ENCODE measurements at regions not wholly inside any gene's neighbourhood (a gene's known extent, or its start where the extent isn't known, plus 50 kb on each side); places are given as distances from the start of the nearest gene placed in this dataset.

DNA sequence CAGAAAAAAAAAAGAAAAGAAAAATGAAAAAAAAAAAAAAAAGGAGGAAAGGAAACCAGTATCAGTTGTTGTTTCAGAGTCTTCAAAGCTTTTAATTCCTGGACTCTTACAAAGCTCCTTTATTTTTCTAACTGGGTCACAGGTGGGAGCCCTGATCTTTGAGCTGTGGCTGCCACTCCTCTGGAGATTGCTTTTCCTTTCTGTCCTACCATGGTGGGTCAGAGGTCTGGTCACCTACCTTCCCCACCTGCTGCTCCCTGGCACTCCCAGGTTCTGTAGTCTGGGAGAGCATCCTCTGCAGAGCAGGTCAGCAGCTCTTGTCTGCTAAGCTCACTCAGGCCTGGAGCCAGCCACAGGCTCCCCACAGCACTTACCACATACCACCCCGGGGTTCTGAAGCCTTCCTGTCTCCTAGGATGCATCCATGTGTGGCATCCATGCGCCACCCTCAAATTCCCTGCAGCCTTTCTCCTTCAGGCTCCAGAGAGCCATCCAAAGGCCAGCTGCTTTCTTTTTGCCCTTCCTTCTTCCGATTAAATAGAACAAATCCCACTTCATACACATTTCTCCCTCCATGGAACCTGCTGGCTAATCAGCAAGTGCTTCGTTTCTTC is 73.2 kb upstream of the TPK1 start:
- in situ Hi-C loops (cut with HindIII; ENCODE audit: low sequenced_read_pairs): no loop called here
- no peak for DNase-seq (ENCODE audit: low read depth, low spot score)
- TF ChIP-seq, protein P1, sequence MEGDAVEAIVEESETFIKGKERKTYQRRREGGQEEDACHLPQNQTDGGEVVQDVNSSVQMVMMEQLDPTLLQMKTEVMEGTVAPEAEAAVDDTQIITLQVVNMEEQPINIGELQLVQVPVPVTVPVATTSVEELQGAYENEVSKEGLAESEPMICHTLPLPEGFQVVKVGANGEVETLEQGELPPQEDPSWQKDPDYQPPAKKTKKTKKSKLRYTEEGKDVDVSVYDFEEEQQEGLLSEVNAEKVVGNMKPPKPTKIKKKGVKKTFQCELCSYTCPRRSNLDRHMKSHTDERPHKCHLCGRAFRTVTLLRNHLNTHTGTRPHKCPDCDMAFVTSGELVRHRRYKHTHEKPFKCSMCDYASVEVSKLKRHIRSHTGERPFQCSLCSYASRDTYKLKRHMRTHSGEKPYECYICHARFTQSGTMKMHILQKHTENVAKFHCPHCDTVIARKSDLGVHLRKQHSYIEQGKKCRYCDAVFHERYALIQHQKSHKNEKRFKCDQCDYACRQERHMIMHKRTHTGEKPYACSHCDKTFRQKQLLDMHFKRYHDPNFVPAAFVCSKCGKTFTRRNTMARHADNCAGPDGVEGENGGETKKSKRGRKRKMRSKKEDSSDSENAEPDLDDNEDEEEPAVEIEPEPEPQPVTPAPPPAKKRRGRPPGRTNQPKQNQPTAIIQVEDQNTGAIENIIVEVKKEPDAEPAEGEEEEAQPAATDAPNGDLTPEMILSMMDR (IDR thresholded peaks at IDR 0.05; ENCODE audit: low read depth, low read length): no peak
- no peak overlapping the region for H3K4me3 ChIP-seq (ENCODE audit: low read depth, low read length)

DNA sequence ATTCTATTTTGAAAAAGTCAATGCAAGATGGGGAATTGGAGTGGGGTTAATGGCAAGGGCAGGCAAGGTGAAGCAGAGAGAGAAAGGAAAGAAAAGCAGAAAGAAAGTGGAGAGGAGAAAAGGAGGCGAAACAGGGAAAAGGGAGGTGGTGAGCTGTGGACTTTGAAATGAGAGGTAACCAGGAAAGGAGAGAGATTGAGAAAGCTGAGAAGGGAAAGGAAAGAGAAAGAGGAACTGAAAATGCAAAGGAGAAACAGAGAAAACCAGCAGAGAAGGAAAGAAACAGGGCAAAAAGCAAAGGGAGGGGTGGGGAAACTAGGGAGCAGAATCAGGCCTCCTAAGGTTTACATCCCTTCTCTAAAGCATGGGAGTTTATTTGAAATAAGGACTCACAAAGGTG is 72.5 kb upstream of the TPK1 start:
- H3K4me3 ChIP-seq (ENCODE audit: low read depth, low read length): no peak overlapping the region
- in situ Hi-C loops (cut with HindIII; ENCODE audit: low sequenced_read_pairs): no loop called here
- DNase-seq (ENCODE audit: low read depth, low spot score): no peak
- TF ChIP-seq, protein P1 (IDR thresholded peaks at IDR 0.05; ENCODE audit: low read depth, low read length): no peak

DNA sequence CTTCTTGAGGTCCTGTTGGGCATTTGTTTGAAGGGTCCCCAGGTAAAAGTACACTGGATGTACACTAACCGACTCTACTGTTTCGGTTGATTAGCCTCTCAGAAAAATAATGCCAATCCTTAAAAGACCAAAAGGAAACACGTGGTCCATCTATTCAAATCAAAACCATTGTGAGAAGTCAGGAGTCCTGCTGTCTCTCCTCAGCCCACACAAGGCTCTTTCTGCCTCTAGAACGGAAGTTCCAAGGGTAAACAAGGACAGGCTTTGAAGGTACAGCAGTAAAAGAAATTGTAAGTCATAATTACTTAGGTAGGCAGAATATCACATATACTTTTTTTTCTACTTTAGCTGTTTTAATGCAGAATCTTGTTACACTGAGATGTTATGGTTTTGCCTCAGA is 71.7 kb upstream of the TPK1 start:
- TF ChIP-seq, protein P1 (IDR thresholded peaks at IDR 0.05; ENCODE audit: low read depth, low read length): no peak
- in situ Hi-C loops (cut with HindIII; ENCODE audit: low sequenced_read_pairs): no loop called here
- DNase-seq (ENCODE audit: low read depth, low spot score): no peak

DNA sequence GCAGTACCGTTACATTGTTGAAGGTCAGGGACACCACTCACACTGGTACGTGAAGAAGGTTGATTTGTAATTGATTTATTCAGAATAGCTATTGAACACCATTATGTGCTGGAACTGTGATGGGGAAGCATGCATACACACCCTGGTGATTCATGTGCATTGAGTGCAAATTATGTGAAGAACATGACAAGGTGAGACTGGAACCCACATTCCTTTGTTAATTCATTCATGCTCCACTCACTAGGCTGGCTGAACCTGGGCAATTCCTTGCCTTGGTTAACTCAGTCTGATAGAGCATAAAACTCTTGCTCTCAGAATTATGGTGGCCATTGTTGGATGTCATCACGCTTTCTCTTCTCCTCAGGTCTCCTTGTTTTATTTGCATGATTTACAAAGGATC is 67.3 kb upstream of the TPK1 start:
- in situ Hi-C loops (cut with HindIII; ENCODE audit: low sequenced_read_pairs): no loop called here
- TF ChIP-seq, protein P1 (IDR thresholded peaks at IDR 0.05; ENCODE audit: low read depth, low read length): no peak
- no peak for DNase-seq (ENCODE audit: low read depth, low spot score)

More for the DNA sequence above, 71.7 kb upstream of the TPK1 start:
- H3K4me3 ChIP-seq (ENCODE audit: low read depth, low read length): no peak overlapping the region

DNA sequence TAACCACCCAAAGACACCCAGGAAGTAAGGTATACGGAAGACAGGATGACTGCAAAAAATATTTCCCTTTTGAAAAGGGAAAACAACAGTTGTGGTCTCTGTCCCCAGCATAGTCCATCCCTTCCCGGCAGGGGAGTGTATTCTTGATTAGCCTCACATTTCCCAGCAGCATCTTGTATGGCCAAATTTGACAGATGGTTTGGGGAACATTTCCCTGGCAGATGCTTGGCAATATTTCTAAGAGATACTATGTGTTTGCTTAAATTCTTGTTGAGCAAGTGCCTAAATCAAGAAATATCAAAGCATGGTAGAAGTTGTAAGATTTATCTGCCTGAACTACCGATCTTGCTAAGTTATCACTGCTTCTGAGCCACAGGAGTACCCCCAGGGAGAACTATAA is 56.9 kb upstream of the TPK1 start:
- TF ChIP-seq, protein P1 (IDR thresholded peaks at IDR 0.05; ENCODE audit: low read depth, low read length): no peak
- no peak for DNase-seq (ENCODE audit: low read depth, low spot score)
- no peak overlapping the region for H3K4me3 ChIP-seq (ENCODE audit: low read depth, low read length)
- in situ Hi-C loops (cut with HindIII; ENCODE audit: low sequenced_read_pairs): no loop called here

More for the DNA sequence above, 67.3 kb upstream of the TPK1 start:
- no peak overlapping the region for H3K4me3 ChIP-seq (ENCODE audit: low read depth, low read length)
